ENCODE measurements at regions not wholly inside any gene's neighbourhood (a gene's known extent, or its start where the extent isn't known, plus 50 kb on each side); places are given as distances from the start of the nearest gene placed in this dataset.

GRCh38 chr2:150620416-150620815 lies 132.9 kb upstream of the RND3 start:
- Histone ChIP-seq H3K27ac (ENCODE audit: low read depth in 1 of 2, low read length in 2 of 2) (peak overlapping the region in 1 of 2 donors; percentile 0), H3K4me1 (ENCODE audit: control insufficient read depth in 4 of 4, insufficient read depth in 4 of 4, low read length in 3 of 4) (peaks cover 0 to 2% (median 0%) of the 10 kb centered on the region in 4 donors), H3K9me3 (ENCODE audit: control insufficient read depth in 4 of 4, low read length in 3 of 4) (no peaks in the 10 kb centered on the region), H3K4me3 (ENCODE audit: low read depth in 1 of 3, low read length in 3 of 3) (no peak overlapping the region), H3K36me3 (ENCODE audit: control insufficient read depth in 4 of 4, insufficient read depth in 3 of 4, low read depth in 1 of 4, low read length in 3 of 4) (no peaks in the 10 kb centered on the region), H3K27me3 (ENCODE audit: control insufficient read depth in 4 of 4, insufficient read depth in 4 of 4, low read length in 3 of 4) (no peaks in the 10 kb centered on the region), H3K9ac (ENCODE audit: low read depth in 1 of 2, low read length in 2 of 2) (no peak overlapping the region)
- no peak for DNase-seq (ENCODE audit: low spot score)
- no peak for TF ChIP-seq RAD21 (IDR thresholded peaks at IDR 0.05)
- TF ChIP-seq HNF4G (IDR thresholded peaks at IDR 0.05), result no peak
- no peak for TF ChIP-seq SP1 (IDR thresholded peaks at IDR 0.05)
- no peak for TF ChIP-seq NR2F2 (IDR thresholded peaks at IDR 0.05)
- TF ChIP-seq HNF4A (conservative IDR thresholded peaks at IDR 0.05), result no peak
- no peak for TF ChIP-seq FOXA1 (IDR thresholded peaks at IDR 0.05)
- TF ChIP-seq, protein P1, sequence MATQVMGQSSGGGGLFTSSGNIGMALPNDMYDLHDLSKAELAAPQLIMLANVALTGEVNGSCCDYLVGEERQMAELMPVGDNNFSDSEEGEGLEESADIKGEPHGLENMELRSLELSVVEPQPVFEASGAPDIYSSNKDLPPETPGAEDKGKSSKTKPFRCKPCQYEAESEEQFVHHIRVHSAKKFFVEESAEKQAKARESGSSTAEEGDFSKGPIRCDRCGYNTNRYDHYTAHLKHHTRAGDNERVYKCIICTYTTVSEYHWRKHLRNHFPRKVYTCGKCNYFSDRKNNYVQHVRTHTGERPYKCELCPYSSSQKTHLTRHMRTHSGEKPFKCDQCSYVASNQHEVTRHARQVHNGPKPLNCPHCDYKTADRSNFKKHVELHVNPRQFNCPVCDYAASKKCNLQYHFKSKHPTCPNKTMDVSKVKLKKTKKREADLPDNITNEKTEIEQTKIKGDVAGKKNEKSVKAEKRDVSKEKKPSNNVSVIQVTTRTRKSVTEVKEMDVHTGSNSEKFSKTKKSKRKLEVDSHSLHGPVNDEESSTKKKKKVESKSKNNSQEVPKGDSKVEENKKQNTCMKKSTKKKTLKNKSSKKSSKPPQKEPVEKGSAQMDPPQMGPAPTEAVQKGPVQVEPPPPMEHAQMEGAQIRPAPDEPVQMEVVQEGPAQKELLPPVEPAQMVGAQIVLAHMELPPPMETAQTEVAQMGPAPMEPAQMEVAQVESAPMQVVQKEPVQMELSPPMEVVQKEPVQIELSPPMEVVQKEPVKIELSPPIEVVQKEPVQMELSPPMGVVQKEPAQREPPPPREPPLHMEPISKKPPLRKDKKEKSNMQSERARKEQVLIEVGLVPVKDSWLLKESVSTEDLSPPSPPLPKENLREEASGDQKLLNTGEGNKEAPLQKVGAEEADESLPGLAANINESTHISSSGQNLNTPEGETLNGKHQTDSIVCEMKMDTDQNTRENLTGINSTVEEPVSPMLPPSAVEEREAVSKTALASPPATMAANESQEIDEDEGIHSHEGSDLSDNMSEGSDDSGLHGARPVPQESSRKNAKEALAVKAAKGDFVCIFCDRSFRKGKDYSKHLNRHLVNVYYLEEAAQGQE (IDR thresholded peaks at IDR 0.05), result no peak
- TF ChIP-seq TAF1 (conservative IDR thresholded peaks at IDR 0.05), result no peak
- no peak for TF ChIP-seq YY1 (IDR thresholded peaks at IDR 0.05)
- TF ChIP-seq ZBTB33 (IDR thresholded peaks at IDR 0.05), result no peak
- no peak for TF ChIP-seq RXRA (IDR thresholded peaks at IDR 0.05)
- no peak for TF ChIP-seq CTCF (IDR thresholded peaks at IDR 0.05; ENCODE audit: low read depth, low read length, missing input control)

DNA sequence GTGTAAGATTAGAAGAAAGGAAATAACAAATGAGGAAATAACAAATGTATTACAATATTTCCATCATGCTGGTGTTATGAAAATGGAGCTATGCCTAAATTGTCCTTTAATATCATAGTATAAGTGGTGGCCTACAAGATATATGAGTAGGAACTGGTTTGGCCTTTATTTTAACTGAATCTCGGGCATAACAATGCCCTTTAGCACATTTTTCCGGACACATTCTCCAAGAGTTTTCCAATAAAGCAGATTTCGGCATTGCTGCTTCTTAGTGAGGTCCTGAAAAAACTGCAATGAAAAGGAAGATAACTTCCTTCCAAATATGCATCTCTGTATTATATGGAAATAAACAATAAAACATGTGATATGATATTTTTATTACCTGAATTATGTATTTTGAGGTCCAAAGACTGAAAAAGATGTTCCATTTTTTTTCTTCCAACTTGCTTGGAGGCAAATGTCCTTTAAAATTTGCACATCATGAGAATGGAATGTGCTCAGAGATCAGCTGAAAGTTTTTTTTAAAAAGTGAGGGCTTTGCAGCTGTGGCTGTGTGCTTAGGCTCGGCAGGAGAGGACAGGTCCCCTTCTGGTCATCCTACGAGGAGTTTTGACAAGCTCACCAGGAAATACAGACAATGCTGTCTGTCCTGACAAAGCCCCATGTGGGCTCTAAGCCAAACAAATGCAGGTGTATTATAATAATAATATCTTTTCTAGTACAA lies 132.3 kb upstream of the RND3 start:
- no peaks in the 10 kb centered on the region for H3K27me3 ChIP-seq (ENCODE audit: control insufficient read depth in 4 of 4, insufficient read depth in 4 of 4, low read length in 3 of 4)
- 76% methylated on average over 5 of the region's 5 CpGs for WGBS
- no peak for DNase-seq (ENCODE audit: low spot score)
- no peak overlapping the region for H3K27ac ChIP-seq (ENCODE audit: low read depth in 1 of 2, low read length in 2 of 2)
- no peak overlapping the region for H3K4me3 ChIP-seq (ENCODE audit: low read depth in 1 of 3, low read length in 3 of 3)
- no peaks in the 10 kb centered on the region for H3K36me3 ChIP-seq (ENCODE audit: control insufficient read depth in 4 of 4, insufficient read depth in 3 of 4, low read depth in 1 of 4, low read length in 3 of 4)
- no peak overlapping the region for H3K9ac ChIP-seq (ENCODE audit: low read depth in 1 of 2, low read length in 2 of 2)
- peaks cover 0 to 2% (median 0%) of the 10 kb centered on the region in 4 donors for H3K4me1 ChIP-seq (ENCODE audit: control insufficient read depth in 4 of 4, insufficient read depth in 4 of 4, low read length in 3 of 4)
- H3K9me3 ChIP-seq (ENCODE audit: control insufficient read depth in 4 of 4, low read length in 3 of 4), result no peaks in the 10 kb centered on the region
- TF ChIP-seq SP1 (IDR thresholded peaks at IDR 0.05), result no peak
- TF ChIP-seq YY1 (IDR thresholded peaks at IDR 0.05), result no peak
- peak; percentile 13 to 30 for TF ChIP-seq JUND (IDR thresholded peaks at IDR 0.05)
- TF ChIP-seq NR2F2 (IDR thresholded peaks at IDR 0.05), result no peak
- TF ChIP-seq HNF4G (IDR thresholded peaks at IDR 0.05), result no peak
- no peak for TF ChIP-seq TAF1 (conservative IDR thresholded peaks at IDR 0.05)
- TF ChIP-seq RAD21 (IDR thresholded peaks at IDR 0.05), result peak in 1 of 2 donors; percentile 13
- no peak for TF ChIP-seq HNF4A (conservative IDR thresholded peaks at IDR 0.05)
- TF ChIP-seq EGR1 (IDR thresholded peaks at IDR 0.05; ENCODE audit: low read depth in 2 of 2), result no peak
- TF ChIP-seq FOXA2 (IDR thresholded peaks at IDR 0.05), result no peak
- TF ChIP-seq GABPA (IDR thresholded peaks at IDR 0.05 in 1 of 2, conservative IDR thresholded peaks at IDR 0.05 in 1 of 2), result no peak
- TF ChIP-seq, protein P1 (IDR thresholded peaks at IDR 0.05), result no peak
- TF ChIP-seq ZBTB33 (IDR thresholded peaks at IDR 0.05), result no peak

Data from liver (tissue), 8 donors.